ENCODE measurements at regions not wholly inside any gene's neighbourhood (a gene's known extent, or its start where the extent isn't known, plus 50 kb on each side); places are given as distances from the start of the nearest gene placed in this dataset.

DNA sequence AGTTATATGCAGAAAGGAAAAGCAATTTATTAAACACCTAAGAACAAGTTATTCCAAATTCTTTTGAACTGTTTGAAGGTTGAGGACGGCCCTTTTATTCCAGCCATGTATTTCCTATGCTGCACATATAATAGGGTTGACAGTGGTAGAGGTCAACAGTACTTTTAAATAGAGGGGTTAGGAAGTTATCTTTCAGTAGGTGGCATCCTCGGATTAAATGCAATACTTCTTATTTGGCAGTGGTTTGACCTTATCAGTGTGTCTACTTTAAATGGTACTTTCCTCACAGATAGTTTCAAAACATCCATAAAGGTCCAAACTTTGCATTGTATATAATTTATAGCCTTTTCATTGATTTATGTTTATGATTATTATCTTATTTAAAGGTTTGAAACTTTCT, 558.7 kb downstream of the TUSC7 start:
- TF ChIP-seq, protein P1, sequence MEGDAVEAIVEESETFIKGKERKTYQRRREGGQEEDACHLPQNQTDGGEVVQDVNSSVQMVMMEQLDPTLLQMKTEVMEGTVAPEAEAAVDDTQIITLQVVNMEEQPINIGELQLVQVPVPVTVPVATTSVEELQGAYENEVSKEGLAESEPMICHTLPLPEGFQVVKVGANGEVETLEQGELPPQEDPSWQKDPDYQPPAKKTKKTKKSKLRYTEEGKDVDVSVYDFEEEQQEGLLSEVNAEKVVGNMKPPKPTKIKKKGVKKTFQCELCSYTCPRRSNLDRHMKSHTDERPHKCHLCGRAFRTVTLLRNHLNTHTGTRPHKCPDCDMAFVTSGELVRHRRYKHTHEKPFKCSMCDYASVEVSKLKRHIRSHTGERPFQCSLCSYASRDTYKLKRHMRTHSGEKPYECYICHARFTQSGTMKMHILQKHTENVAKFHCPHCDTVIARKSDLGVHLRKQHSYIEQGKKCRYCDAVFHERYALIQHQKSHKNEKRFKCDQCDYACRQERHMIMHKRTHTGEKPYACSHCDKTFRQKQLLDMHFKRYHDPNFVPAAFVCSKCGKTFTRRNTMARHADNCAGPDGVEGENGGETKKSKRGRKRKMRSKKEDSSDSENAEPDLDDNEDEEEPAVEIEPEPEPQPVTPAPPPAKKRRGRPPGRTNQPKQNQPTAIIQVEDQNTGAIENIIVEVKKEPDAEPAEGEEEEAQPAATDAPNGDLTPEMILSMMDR (IDR thresholded peaks at IDR 0.05): no peak

DNA sequence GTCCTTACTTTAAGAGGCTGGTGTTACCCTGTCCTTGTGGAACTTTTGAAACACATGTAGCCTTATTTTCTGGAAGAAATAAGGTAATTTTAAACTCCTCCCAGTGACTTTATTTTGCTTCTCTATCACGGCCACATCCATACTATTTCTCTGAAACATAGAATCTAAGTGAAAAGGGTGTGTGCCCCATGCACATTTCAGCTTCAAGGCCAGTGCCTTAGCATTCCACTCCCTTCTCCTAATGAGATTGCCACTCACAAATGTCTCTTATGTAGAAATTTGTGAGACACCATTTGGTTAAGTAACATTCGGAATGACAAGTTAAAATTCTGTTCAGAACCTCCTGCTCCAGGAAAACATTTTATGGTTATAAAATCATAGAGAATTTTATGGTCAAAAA, 562.7 kb downstream of the TUSC7 start:
- TF ChIP-seq, protein P1 (IDR thresholded peaks at IDR 0.05): no peak

DNA sequence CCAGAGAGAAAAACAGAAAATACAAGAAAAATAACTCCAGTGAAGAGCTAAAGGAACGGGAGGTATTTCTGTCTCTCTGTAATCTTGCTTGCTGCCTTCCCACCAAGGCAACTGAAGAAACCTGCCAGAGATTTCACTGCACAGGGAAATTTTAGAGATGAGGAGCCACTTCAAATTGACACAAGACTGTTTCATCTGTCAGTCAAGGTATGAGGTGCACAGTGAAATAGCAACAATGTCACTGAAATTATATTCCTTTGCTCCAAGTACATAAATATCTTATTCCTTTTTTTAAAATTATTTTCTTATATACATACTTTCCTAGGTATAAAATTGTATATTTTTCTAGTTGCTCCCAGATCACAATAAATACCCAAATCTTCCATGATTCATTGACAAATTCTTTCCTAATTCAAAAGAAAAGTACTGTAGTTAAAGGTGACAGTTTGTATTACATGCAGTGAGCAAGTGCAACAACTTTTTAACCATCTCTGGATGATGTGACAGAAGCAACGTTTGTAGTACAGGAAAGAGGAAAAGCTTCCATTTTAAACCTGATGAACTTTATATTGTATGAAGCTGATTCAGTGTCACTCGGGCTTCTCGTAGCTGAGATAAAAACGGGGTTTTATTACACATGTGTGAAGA, 563.4 kb downstream of the TUSC7 start:
- TF ChIP-seq, protein P1 (IDR thresholded peaks at IDR 0.05): no peak

DNA sequence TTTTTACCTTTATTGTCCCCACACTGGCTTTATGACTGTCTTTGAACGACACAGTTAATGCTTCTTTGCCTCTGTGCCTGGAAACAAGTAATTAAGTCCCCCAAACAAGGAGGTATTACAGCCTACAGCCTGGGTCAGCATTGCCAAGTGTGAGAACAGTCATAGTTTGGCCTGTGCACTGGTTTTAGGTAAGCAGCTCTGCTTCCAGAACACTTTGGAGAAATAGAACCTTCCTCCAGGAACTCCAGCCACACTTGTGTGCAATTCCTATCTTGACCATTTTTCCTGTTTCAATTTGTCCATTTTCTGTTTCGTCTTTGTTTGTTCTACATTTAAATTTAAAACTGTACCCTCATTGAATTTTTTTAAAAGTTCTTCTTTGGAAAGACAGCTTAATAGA, 568.2 kb downstream of the TUSC7 start:
- TF ChIP-seq, protein P1 (IDR thresholded peaks at IDR 0.05): no peak

DNA sequence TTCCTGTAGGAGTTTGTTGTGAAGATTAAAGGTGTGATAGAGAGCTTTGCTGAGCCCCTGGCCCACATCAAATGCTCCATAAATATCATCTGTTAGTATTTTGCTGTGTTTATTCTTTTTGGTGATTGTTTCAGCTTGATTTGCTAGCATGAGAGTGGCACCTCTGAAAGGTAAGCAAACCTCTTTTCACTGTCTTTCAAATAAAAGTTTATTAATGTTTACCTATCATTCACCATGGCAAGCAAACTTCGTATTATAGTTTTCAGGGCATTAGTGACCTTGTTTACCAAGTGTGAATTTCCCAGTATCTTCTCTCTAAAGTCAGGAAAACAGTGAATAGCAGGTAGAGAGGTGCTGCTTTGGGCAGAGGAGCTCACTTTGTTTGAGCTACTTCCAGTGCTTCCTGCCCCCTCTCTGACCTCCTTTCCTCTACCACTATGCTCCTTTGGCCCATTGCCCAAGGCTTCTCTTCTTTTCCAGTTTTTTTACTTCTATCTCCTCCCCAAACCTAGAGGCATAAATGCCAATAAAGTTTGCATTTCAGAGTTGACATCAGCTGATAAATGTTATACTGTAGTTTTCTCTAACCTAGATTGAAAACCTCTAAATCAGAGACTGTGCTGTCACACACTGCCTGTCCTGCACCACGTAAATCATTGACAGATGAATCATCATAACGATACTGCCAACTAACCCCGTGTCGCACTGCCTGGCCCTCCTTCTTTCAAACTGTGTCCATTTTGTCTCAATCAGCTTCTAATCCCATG, 569.0 kb downstream of the TUSC7 start:
- TF ChIP-seq, protein P1 (IDR thresholded peaks at IDR 0.05): no peak

DNA sequence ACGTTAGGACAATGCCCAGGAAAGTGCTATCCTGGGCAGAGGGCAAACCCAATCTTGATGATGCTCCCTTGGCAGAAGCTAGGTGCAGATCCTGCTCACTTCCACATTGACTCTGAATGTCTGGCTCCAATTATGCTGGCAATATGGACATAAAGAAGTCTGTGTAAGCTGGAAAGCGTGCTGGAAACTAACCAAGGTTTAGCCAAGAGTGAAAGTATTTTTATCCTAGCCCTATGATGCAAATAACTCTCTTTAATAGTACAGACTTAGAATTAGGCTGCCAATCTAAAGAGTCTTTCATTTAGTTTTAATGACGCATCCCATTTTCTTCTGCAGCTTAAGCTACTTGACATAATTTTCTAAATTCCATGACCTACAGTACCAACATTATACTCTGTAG, 571.8 kb downstream of the TUSC7 start:
- TF ChIP-seq, protein P1 (IDR thresholded peaks at IDR 0.05): no peak

DNA sequence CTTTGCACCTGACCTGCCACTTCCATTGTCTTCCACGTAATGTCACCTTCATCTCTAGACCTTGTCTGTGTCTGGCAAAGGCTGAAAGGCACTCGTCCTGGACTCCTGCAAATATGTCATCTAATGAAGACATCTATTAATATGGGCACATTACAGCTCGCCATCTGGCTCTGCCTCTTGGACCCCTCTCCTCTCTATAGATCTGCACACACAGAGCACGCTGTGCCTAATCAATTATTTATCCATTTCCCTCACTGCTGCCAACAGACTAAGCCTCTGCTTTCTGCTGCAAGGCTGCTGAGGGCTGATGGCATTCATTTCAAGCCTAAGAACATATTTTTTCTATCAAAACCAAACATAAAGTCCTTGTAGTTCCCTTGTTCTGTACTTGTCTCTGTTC, 573.0 kb downstream of the TUSC7 start:
- TF ChIP-seq, protein P1 (IDR thresholded peaks at IDR 0.05): no peak

Measured in LNCAP (cell line).